Trophoblast cell (in vitro differentiated cells and primary cell): ENCODE measurements at regions not wholly inside any gene's neighbourhood (a gene's known extent, or its start where the extent isn't known, plus 50 kb on each side); places are given as distances from the start of the nearest gene placed in this dataset.

Experiments
- DNase-seq, 2 donors: peaks; one replicate each; pipeline ENCODE4 v3.0.0-alpha.2; 2016
- H2AFZ ChIP-seq: 2 replicates; pipeline ENCODE4 v1.6.1; 2013; ENCODE audit warnings: low read length, moderate library complexity, mild to moderate bottlenecking; ENCODE audit not compliant: insufficient read depth, poor library complexity
- H2AK5ac ChIP-seq: 2 replicates; pipeline ENCODE4 v1.6.1; 2013; ENCODE audit warnings: mild to moderate bottlenecking, low read length
- H2BK120ac ChIP-seq: 2 replicates; pipeline ENCODE4 v1.6.1; 2013; ENCODE audit warnings: low read length, mild to moderate bottlenecking, moderate library complexity; ENCODE audit not compliant: insufficient read depth, poor library complexity
- H2BK12ac ChIP-seq: 2 replicates; pipeline ENCODE4 v1.6.1; 2013; ENCODE audit warnings: mild to moderate bottlenecking, low read length, moderate library complexity
- H2BK5ac ChIP-seq: 2 replicates; pipeline ENCODE4 v1.6.1; 2013; ENCODE audit warnings: low read length, low read depth, moderate library complexity, mild to moderate bottlenecking; ENCODE audit not compliant: poor library complexity
- H3K14ac ChIP-seq: 2 replicates; pipeline ENCODE4 v1.6.1; 2013; ENCODE audit warnings: mild to moderate bottlenecking, low read length
- H3K18ac ChIP-seq: 2 replicates; pipeline ENCODE4 v1.6.1; 2013; ENCODE audit warnings: mild to moderate bottlenecking, low read length
- H3K23ac ChIP-seq: 2 replicates; pipeline ENCODE4 v1.6.1; 2013; ENCODE audit warnings: low read length
- H3K27ac ChIP-seq: 2 replicates; pipeline ENCODE4 v1.5.1; 2013; ENCODE audit warnings: low read depth, mild to moderate bottlenecking, inconsistent platforms, low read length, moderate library complexity
- H3K27me3 ChIP-seq: 2 replicates; pipeline ENCODE4 v1.6.1; 2013; ENCODE audit warnings: inconsistent platforms, mild to moderate bottlenecking, low read length, moderate library complexity; ENCODE audit not compliant: insufficient read depth
- H3K36me3 ChIP-seq, 2 experiments: 1 replicate in 1 of 2; 2 replicates in 1 of 2; pipeline ENCODE4 v1.6.1; 2013; ENCODE audit warnings: low read length in 2 of 2, mild to moderate bottlenecking in 2 of 2, moderate library complexity in 1 of 2; ENCODE audit not compliant: insufficient read depth in 2 of 2, control insufficient read depth in 1 of 2
- H3K4ac ChIP-seq: 2 replicates; pipeline ENCODE4 v1.6.1; 2013; ENCODE audit warnings: low read depth, mild to moderate bottlenecking, low read length, moderate library complexity
- H3K4me1 ChIP-seq, 2 experiments: 1 replicate in 1 of 2; 2 replicates in 1 of 2; pipeline ENCODE4 v1.6.1; 2013; ENCODE audit warnings: low read length in 2 of 2, mild to moderate bottlenecking in 2 of 2, moderate library complexity in 1 of 2; ENCODE audit not compliant: insufficient read depth in 2 of 2, control insufficient read depth in 1 of 2
- H3K4me2 ChIP-seq: 2 replicates; pipeline ENCODE4 v1.6.1; 2013; ENCODE audit warnings: inconsistent platforms, mild to moderate bottlenecking, low read length, moderate library complexity
- H3K4me3 ChIP-seq: 2 replicates; pipeline ENCODE4 v1.5.1; 2013; ENCODE audit warnings: mild to moderate bottlenecking, low read depth, low read length, inconsistent platforms
- H3K79me1 ChIP-seq: one replicate; pipeline ENCODE4 v1.6.1; 2013; ENCODE audit warnings: low read length
- H3K79me2 ChIP-seq: 2 replicates; pipeline ENCODE4 v1.6.1; 2013; ENCODE audit warnings: low read length, mild to moderate bottlenecking; ENCODE audit not compliant: control insufficient read depth, insufficient read depth, poor library complexity
- H3K9ac ChIP-seq: 2 replicates; pipeline ENCODE4 v1.6.1; 2013; ENCODE audit warnings: mild to moderate bottlenecking, low read length
- H3K9me3 ChIP-seq: 2 replicates; pipeline ENCODE4 v1.6.1; 2013; ENCODE audit warnings: low read depth, mild to moderate bottlenecking, control low read depth, inconsistent platforms, low read length; ENCODE audit not compliant: insufficient read depth
- H4K12ac ChIP-seq: 2 replicates; pipeline ENCODE4 v1.6.1; 2013; ENCODE audit warnings: low read depth, mild to moderate bottlenecking, low read length, moderate library complexity
- H4K8ac ChIP-seq: 2 replicates; pipeline ENCODE4 v1.6.1; 2013; ENCODE audit warnings: low read depth, mild to moderate bottlenecking, low read length, moderate library complexity
- H4K91ac ChIP-seq: one replicate; pipeline ENCODE4 v1.6.1; 2013; ENCODE audit warnings: low read depth, mild to moderate bottlenecking, low read length, moderate library complexity
- WGBS: extraction: QIAGEN DNeasy Blood & Tissue Kit; methylation state at CpG from one replicate; pipeline ENCODE4 v1.1.7; 2013; ENCODE audit warnings: missing lambda C conversion rate; ENCODE audit not compliant: insufficient read length, insufficient coverage; ENCODE audit errors: extremely low coverage; 5-methylcytosine and 5-hydroxymethylcytosine counted together

DNA sequence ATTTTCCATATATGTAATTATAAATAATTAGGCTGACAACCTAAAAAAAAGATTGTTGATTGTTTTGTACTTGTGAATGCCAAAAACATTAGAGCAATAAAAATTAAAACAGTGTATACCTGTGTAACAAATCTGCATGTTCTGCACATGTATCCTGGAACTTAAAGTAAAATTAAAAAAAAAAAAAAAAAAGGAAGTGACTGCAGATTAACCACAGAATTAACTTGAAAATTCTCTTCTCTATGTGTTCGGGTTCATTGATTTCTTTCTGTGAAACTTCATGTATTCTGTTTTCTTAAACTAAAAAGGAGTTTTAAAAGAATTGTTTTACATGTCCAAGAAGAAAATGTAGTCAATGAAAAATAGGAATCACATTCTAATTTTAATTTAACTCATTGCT is 95.7 kb downstream of the FASLG start:
- H3K27ac ChIP-seq, result no peak overlapping the region

DNA sequence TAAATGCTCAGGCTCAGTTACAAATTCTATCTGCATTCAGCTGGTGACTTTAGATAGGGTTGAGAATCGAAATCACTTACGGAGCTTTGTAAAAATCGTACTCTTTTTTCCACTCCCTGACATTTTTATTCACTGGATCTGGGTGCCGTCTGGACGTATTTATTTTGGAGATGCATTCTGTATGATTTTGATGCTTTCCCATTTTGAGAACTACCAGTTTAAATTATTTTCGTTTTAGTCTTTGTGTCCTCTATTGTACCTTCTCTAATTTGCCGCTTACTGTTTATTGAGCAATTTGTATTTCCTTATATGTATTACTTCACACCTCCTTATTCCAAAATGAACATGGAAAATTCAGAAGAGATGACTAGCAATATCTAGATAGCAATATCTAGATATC is 96.2 kb downstream of the FASLG start:
- H3K14ac ChIP-seq, result no peak overlapping the region
- H3K36me3 ChIP-seq, result no peaks in the 10 kb centered on the region
- H3K23ac ChIP-seq, result no peak overlapping the region
- H2BK5ac ChIP-seq, result no peak overlapping the region
- no peaks in the 10 kb centered on the region for H3K4me1 ChIP-seq
- H2AFZ ChIP-seq, result no peak overlapping the region
- H3K9ac ChIP-seq, result no peak overlapping the region
- H3K4me2 ChIP-seq, result no peak overlapping the region
- no peaks in the 10 kb centered on the region for H3K79me2 ChIP-seq
- no peak overlapping the region for H2BK120ac ChIP-seq
- DNase-seq, result no peak
- no peaks in the 10 kb centered on the region for H3K79me1 ChIP-seq
- no peak overlapping the region for H2BK12ac ChIP-seq
- no peak overlapping the region for H2AK5ac ChIP-seq
- no peak overlapping the region for H3K27ac ChIP-seq
- H3K18ac ChIP-seq, result no peak overlapping the region
- no peaks in the 10 kb centered on the region for H3K27me3 ChIP-seq
- no peak overlapping the region for H4K91ac ChIP-seq
- no peak overlapping the region for H3K4me3 ChIP-seq
- no peak overlapping the region for H4K12ac ChIP-seq
- no CpG with 5 or more reads among the region's 7 CpGs for WGBS
- no peaks in the 10 kb centered on the region for H3K9me3 ChIP-seq
- H4K8ac ChIP-seq, result no peak overlapping the region
- no peak overlapping the region for H3K4ac ChIP-seq

More for the DNA sequence above, 95.7 kb downstream of the FASLG start:
- Histone ChIP-seq H3K4me3 (no peak overlapping the region), H4K8ac (no peak overlapping the region), H3K27me3 (no peaks in the 10 kb centered on the region), H4K12ac (no peak overlapping the region), H3K79me2 (no peaks in the 10 kb centered on the region), H2AFZ (no peak overlapping the region), H2AK5ac (no peak overlapping the region), H3K23ac (no peak overlapping the region), H2BK120ac (no peak overlapping the region), H2BK12ac (no peak overlapping the region), H3K18ac (no peak overlapping the region), H3K9ac (no peak overlapping the region), H4K91ac (no peak overlapping the region), H3K79me1 (no peaks in the 10 kb centered on the region), H3K9me3 (no peaks in the 10 kb centered on the region), H3K4me2 (no peak overlapping the region), H3K14ac (no peak overlapping the region), H2BK5ac (no peak overlapping the region), H3K4ac (no peak overlapping the region), H3K36me3 (no peaks in the 10 kb centered on the region), H3K4me1 (no peaks in the 10 kb centered on the region)
- WGBS, result no CpG with 5 or more reads among the region's 1 CpG
- DNase-seq, result no peak

DNA sequence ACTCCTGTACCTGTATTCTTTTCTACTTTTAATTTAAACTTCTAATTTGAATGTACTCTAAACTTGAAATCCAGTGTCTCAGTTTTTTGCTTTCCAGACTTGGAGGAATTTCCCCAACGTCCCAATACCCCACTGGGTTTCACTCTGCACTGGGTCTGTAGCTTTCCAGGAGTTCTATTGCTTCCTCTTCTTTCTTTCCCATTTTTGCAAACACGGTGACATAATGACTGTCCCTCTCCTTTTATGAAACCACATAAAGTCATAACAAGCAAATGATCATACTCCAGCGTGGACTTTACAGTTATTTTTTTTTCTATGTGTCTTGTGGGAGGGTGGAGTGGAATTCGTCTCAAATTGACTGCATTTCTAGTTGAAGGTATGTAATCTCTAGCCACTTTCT is 97.1 kb downstream of the FASLG start:
- no peaks in the 10 kb centered on the region for H3K36me3 ChIP-seq
- H2BK12ac ChIP-seq, result no peak overlapping the region
- H2BK5ac ChIP-seq, result no peak overlapping the region
- no peak overlapping the region for H3K4ac ChIP-seq
- H2AFZ ChIP-seq, result no peak overlapping the region
- H2AK5ac ChIP-seq, result no peak overlapping the region
- H3K4me1 ChIP-seq, result no peaks in the 10 kb centered on the region
- H4K91ac ChIP-seq, result no peak overlapping the region
- H3K27ac ChIP-seq, result no peak overlapping the region
- DNase-seq, result no peak
- H3K79me2 ChIP-seq, result no peaks in the 10 kb centered on the region
- H3K9me3 ChIP-seq, result no peaks in the 10 kb centered on the region
- no peaks in the 10 kb centered on the region for H3K79me1 ChIP-seq
- H3K18ac ChIP-seq, result no peak overlapping the region
- no peak overlapping the region for H4K8ac ChIP-seq
- H2BK120ac ChIP-seq, result no peak overlapping the region
- H3K4me3 ChIP-seq, result no peak overlapping the region
- no peak overlapping the region for H4K12ac ChIP-seq
- no CpG with 5 or more reads among the region's 4 CpGs for WGBS
- no peak overlapping the region for H3K9ac ChIP-seq
- H3K27me3 ChIP-seq, result no peaks in the 10 kb centered on the region
- H3K4me2 ChIP-seq, result no peak overlapping the region
- H3K14ac ChIP-seq, result no peak overlapping the region
- no peak overlapping the region for H3K23ac ChIP-seq

DNA sequence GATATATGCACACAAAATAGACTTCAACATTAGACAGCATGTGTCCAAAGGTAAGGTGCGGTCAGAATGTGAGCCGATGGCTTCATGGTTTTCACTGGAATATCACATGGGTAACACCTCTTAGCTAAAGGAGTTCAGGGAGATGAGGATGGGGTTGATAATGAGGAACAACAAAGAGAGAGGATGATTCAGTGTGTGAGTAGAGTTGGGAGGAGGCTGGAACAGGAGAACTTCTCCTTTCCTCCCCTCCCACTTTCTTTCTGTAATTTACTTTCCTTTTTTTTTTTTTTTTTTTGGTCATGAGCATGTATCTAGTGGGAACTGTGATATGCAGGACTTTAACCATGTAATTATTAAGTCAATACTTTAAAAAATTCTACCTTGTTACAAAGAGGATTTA is 99.4 kb downstream of the FASLG start:
- H3K79me1 ChIP-seq, result no peaks in the 10 kb centered on the region

More for the DNA sequence above, 99.4 kb downstream of the FASLG start:
- Histone ChIP-seq H3K27me3 (no peaks in the 10 kb centered on the region), H4K91ac (no peak overlapping the region), H3K36me3 (no peaks in the 10 kb centered on the region), H3K9me3 (no peaks in the 10 kb centered on the region), H2BK120ac (no peak overlapping the region), H3K79me2 (no peaks in the 10 kb centered on the region), H2AFZ (no peak overlapping the region), H3K23ac (no peak overlapping the region), H4K8ac (no peak overlapping the region), H3K4me3 (no peak overlapping the region), H3K14ac (no peak overlapping the region), H2AK5ac (no peak overlapping the region), H3K4ac (no peak overlapping the region), H2BK5ac (no peak overlapping the region), H3K9ac (no peak overlapping the region), H3K18ac (no peak overlapping the region), H4K12ac (no peak overlapping the region), H2BK12ac (no peak overlapping the region), H3K4me2 (no peak overlapping the region), H3K4me1 (no peaks in the 10 kb centered on the region), H3K27ac (no peak overlapping the region)
- no peak for DNase-seq
- no CpG with 5 or more reads among the region's 2 CpGs for WGBS
